ENCODE measurements at regions not wholly inside any gene's neighbourhood (a gene's known extent, or its start where the extent isn't known, plus 50 kb on each side); places are given as distances from the start of the nearest gene placed in this dataset.

DNA sequence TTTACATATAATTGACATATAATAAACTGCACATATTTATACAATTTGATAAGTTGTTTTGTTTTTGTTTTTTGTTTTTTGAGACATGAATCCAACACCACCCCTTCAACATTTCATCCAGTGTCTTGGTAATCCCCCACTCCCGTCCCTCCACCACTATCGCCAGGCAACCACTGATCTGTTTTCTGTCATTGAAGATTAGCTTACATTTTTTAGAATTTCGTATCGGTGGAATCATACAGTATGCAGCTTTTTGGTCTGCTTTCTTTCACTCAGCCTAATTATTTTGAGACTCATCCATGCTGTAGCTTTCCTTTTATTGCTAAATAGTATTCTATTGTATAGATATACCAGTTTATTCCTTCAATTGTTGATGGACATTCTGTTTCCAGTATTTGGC lies 94.1 kb upstream of the FRY start:
- H3K4me3 ChIP-seq (ENCODE audit: low read length): no peak overlapping the region
- TF ChIP-seq, protein P1, sequence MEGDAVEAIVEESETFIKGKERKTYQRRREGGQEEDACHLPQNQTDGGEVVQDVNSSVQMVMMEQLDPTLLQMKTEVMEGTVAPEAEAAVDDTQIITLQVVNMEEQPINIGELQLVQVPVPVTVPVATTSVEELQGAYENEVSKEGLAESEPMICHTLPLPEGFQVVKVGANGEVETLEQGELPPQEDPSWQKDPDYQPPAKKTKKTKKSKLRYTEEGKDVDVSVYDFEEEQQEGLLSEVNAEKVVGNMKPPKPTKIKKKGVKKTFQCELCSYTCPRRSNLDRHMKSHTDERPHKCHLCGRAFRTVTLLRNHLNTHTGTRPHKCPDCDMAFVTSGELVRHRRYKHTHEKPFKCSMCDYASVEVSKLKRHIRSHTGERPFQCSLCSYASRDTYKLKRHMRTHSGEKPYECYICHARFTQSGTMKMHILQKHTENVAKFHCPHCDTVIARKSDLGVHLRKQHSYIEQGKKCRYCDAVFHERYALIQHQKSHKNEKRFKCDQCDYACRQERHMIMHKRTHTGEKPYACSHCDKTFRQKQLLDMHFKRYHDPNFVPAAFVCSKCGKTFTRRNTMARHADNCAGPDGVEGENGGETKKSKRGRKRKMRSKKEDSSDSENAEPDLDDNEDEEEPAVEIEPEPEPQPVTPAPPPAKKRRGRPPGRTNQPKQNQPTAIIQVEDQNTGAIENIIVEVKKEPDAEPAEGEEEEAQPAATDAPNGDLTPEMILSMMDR (conservative IDR thresholded peaks at IDR 0.05; ENCODE audit: low read depth, low read length): no peak
- no peak for DNase-seq (ENCODE audit: low read depth)

DNA sequence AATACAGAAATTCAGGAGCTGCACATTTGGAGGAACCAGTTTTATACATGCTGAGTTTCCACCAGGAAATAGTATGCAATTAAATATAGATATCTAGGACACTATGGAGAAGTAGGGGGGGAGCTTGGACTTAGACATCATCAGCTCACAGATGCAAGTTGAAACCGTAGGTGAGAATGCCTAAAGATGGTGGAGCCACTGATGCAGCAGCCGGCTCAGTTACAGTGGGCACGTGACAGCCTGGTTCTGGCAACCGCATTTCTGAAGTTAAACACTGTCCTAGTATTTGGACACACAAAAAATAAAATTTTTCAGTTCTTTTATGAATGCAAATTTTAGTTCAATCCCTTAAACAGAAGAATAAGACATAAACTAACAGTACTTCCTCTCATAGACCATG lies 91.5 kb upstream of the FRY start:
- TF ChIP-seq, protein P1 (conservative IDR thresholded peaks at IDR 0.05; ENCODE audit: low read depth, low read length): no peak
- DNase-seq (ENCODE audit: low read depth): no peak
- H3K4me3 ChIP-seq (ENCODE audit: low read length): no peak overlapping the region

DNA sequence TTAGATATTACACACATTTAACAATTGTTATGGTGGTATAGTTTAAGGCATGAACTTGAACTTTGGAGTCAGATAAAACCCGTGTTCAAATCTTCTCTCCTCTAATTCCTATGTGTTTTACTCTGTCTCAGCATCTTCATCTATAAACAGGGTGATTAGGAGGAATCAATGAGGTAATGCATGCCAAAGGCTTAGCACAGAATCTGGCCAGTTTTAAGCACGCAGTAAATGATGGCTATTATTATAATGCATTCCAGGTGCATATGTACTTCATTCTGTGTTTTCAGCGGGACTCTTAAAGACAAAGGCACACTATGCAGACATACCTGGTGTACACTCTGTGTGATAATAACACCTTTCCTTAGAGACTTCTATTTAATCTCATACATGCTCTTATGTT lies 88.0 kb upstream of the FRY start:
- no peak for DNase-seq (ENCODE audit: low read depth)
- TF ChIP-seq, protein P1 (conservative IDR thresholded peaks at IDR 0.05; ENCODE audit: low read depth, low read length): no peak
- H3K4me3 ChIP-seq (ENCODE audit: low read length): no peak overlapping the region

DNA sequence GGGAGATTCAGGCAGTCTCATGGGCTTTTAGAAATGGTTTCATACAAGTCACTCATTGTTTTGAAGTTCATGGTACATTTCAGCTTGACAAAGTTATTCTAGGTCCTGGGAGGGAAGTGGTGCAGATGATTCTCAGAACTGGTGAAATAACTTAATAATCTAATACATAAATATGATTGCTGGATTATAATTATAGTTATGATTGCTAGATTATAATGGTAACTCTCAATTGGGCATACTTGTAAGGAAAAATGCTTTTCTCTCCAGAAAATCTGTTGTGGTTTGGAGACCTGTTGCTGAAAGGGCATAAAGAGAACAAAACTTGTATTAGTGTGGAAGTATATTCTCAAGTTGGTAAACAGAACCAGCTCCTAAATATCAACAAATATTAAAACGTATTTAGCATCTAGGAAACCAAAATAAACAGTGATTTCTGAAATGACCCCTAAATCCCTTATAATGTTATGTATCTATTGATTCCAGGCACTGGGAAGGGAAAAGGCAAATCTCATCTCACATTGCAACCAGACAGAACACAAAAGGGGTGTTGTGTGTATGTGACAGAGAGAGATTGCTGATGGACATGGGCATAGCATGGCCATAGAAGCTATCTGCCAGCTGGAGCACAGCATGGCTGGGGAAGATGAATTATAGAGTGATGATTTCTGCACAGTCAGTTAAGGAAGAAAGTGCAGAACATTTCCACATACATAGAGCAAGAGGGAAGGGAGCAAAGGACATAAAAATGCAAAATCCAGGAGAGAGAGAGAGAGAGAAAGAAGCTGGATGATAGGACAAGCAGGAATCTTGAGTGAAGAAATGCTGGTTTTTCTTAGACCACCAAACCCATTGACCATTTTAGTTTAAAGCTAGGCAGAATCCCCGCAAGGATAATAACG lies 87.1 kb upstream of the FRY start:
- TF ChIP-seq, protein P1 (conservative IDR thresholded peaks at IDR 0.05; ENCODE audit: low read depth, low read length): no peak
- H3K4me3 ChIP-seq (ENCODE audit: low read length): no peak overlapping the region
- DNase-seq (ENCODE audit: low read depth): no peak

DNA sequence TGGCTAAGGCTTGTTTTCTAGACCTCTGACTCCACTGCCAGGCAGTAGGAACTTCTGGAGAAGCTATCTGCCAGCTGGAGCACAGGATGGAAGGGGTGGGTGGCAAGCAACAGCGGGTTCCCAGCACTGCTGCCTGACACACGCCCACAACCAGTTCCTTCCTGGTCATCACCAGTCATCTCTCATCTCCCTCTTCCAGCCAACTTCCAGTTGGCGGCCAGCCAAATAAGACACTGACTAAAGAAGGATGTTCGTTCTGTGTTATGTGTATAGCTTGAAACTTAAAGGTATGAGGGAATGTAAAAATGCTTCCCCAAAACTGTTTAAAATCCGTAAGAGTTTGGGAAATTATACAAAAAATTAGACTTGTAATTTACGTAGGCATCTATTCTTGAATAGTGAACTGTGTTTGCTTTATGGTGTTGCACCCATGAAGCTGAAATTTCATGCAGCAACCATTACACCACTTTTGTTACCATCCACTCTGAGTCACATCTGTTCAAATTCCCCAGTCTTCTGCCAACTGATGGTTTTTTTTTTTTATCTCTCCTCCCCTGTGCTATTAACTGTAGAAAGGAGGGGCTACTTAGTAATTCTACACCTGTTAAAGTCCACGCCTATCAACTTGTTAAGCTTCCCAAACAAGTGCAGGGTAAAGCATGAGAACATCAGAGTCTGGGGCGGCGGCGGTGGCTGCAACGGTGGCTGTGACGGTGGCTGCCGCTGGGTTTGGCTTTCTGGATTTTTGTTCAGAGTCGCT lies 86.2 kb upstream of the FRY start:
- TF ChIP-seq, protein P1 (conservative IDR thresholded peaks at IDR 0.05; ENCODE audit: low read depth, low read length): no peak
- peak; percentile 52 for DNase-seq (ENCODE audit: low read depth)
- H3K4me3 ChIP-seq (ENCODE audit: low read length): peak overlapping the region; percentile 38

DNA sequence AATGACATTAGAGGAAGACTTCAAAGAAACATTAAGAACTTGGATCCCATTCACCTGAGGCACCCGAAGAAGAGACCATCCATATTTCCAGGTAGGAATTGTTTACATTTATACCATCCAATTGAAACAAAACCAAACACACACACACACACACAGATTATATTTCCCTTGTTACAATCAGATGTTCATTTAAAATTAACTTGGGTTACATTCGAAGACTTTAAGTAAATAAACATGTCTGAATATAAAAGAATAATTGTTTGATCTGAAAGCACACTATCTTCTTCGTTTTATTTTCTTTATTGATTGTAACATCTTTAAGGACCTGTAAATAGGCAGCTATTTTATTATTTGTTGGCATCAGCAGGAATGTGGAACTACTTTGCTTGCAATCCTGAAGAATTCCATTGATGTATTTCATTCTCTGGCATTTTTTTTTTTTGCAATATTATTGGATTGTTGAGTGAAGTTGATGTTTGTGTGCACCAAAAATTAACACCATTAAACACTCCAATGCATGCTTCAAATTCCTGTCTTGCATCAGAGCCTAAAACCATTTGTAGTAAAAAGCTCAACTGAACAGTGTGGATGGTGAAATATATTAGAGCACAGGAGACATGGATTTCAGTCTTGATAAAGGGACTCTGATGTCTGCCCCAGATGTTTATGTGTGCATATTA lies 85.3 kb upstream of the FRY start:
- H3K4me3 ChIP-seq (ENCODE audit: low read length): peak overlapping the region; percentile 38
- DNase-seq (ENCODE audit: low read depth): peak; percentile 61
- TF ChIP-seq, protein P1 (conservative IDR thresholded peaks at IDR 0.05; ENCODE audit: low read depth, low read length): no peak
